GM21619 (cell line): ENCODE measurements at regions not wholly inside any gene's neighbourhood (a gene's known extent, or its start where the extent isn't known, plus 50 kb on each side); places are given as distances from the start of the nearest gene placed in this dataset.

Source experiments
- ATAC-seq: cut with Tn5 transposase; IDR thresholded peaks from one replicate; pipeline ENCODE4 v1.9.1; 2021; ENCODE audit not compliant: unreplicated experiment

- ATAC-seq = no peak
Observed at GRCh38 chr5:60206234-60206633, 312.7 kb upstream of the PDE4D start.

- no peak for ATAC-seq
Observed at GRCh38 chr5:60205071-60205470, 311.5 kb upstream of the PDE4D start.

GRCh38 chr5:60196385-60197113 is 303.0 kb upstream of the PDE4D start:
- ATAC-seq = no peak

DNA sequence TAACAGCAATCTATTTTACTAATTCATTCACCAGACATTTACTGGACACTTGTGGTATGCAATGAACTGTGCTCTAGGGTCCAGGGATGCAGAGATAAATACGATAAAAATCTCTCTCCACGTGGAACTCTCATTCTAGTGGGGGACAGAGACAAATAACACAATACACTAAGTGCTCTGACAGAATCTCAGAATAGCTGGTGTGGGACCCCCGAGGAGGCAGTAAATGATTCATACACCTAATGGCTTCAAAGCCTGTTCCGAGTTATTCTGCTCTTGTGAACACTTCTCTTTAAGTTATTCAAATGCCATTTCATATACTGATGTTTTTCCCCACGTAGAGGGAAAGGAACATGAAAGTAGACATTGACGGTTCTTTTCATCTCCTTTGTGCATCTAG is 302.0 kb upstream of the PDE4D start:
- ATAC-seq = no peak

DNA sequence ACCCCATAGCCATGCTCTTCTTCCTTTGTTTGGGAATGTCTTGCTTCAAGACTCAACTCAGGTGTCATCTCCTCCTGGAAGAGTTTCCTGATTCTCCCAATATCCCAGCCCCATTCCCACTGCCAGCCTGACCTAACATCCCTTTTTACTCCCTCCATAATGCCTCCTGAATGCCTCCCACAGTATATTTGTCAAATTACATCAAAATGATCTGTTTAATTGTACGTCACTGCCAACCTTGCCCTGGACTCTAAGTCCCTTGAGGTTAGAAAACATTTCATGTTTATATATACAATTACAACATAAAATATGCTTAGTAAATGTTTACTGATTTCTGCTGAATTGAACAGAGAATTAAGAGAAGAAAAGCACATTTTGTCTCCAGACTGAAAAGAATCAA is 301.6 kb upstream of the PDE4D start:
- no peak for ATAC-seq

DNA sequence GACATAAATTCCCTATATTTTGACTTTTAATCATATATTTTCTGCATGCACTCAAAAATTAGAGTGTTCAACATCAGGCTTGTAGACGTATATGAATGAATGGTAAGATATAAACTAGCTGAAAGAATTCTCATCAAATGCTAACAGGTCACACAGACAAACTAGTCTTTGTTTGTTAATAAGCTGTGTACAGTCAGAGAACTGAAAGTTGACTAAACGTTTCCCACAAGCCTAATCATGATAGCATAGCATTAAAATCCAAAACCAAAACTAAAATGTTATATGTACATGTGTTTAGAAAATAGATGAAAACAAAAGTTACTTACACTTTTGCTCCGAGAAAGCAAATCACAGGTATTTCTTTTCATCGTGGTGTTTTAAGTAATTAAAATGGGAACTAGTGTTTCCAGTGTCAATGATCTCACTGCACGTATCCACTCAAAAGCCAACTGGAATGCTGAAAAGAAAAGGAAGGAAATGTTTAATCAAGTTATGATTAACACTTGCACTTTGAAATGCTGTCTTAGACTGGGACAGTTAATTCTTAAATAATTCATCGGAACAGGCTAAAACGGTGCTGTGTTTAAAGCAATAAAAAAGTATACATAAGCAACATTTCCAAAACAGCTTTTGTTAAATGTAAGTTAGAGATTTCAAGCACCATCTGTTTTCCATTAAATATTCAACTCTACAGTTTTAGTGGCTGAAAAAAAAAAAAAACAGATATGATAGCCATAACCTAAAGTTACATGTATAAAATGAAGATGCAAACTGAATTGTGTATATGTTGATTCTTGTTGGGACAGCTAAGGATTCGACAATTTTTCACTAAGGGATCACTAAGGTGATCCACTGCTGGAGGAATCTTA is 291.9 kb upstream of the PDE4D start:
- no peak for ATAC-seq

DNA sequence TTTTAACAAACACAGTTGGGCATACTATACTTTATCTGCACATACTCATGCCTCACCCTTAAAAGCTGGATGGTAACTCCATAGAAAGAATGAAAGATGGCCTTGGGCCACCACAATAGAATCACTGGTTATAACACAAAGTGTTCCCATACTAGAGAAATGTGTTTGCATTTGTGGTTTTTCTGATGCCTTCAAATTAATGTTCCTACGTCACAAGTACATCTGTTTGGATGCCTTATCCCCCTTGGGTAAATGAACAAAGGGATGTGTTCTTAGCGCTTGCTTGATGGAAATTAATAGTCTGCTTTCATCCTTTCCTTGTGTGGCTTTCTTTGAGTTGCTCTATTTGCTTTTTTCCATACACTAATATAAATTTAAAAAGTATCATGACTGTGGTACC is 291.1 kb upstream of the PDE4D start:
- ATAC-seq = no peak

- ATAC-seq = peak; percentile 67
Observed at GRCh38 chr5:60183881-60184280, 290.4 kb upstream of the PDE4D start.

GRCh38 chr5:60178101-60178500 is 284.6 kb upstream of the PDE4D start:
- no peak for ATAC-seq

DNA sequence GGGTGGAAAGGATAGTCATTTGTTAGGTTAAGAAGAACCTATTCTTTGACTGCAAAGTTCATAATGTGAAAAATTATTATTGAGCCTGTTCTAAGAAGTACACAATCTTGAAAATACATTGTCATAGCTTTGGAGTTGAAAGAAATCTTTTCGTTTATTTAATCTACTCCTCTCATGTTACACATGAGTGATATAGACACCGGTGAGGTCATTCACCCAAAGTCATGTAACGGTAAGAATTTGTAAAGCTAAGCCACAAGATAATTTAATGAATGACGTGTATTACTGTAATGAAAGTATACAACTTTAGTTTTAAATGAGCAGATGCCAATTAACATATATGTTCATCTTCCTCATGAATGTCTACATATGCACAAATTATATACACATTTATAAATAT is 284.1 kb upstream of the PDE4D start:
- no peak for ATAC-seq

- ATAC-seq = no peak
Observed at GRCh38 chr5:60173667-60174066, 280.1 kb upstream of the PDE4D start.

DNA sequence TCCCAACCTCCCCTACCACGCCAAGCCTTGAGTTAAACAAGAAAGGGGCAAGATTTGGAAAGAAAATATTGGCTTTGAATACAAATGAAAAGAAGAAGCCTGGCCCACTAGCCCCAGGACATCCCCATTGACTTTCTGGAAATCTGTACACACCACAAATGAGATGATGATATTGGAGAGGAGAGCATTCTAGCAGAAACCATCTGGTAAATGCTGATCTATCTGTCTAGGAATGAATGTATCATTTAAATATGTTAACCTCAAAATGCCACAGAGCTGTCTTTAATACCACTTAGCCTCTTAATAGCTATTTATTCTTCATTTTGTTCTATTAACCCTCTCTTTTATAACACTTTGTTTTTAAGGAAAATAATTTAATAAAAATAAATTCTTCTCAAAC is 270.2 kb upstream of the PDE4D start:
- no peak for ATAC-seq

GRCh38 chr5:60162441-60162840 is 268.9 kb upstream of the PDE4D start:
- no peak for ATAC-seq

GRCh38 chr5:60161340-60161934 is 267.9 kb upstream of the PDE4D start:
- no peak for ATAC-seq

DNA sequence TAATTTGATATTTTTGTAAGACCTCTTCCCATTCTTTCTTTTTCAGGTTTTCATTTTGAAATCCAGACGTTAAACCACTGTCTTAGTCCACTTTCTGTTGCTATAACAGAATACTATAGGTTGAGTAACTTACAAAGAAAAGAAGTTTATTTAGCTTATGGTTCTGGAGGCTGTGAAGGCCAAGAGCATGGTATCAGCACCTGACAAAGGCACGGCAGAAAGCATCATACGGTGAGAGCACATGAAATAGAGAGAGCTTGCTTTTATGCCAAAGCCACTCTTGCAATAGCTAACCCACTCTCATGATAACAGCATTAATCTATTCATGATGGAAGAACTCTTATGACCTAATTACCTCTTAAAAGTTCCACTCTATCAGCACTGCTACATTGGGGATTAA is 255.6 kb upstream of the PDE4D start:
- no peak for ATAC-seq

DNA sequence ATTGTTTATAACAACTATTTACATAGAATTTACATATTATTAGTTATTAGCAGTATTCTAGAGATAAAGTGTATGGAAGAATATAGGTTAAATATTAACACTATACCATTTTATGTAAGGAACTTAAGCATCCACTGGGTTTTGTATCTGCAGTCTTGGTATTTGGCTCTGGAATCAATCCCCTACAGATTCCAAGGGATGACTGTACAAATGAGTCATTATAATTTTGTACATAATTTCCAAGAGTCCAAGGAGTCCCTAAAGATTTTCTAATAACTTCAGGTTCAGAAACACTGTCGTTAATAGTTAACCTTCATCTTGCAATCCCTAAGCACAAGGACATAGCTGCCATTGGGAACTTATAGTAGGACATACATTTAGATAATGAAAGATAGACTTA is 254.8 kb upstream of the PDE4D start:
- ATAC-seq = no peak

- no peak for ATAC-seq
Observed at GRCh38 chr5:60147791-60148190, 254.3 kb upstream of the PDE4D start.

GRCh38 chr5:60143942-60144549 is 250.5 kb upstream of the PDE4D start:
- no peak for ATAC-seq

DNA sequence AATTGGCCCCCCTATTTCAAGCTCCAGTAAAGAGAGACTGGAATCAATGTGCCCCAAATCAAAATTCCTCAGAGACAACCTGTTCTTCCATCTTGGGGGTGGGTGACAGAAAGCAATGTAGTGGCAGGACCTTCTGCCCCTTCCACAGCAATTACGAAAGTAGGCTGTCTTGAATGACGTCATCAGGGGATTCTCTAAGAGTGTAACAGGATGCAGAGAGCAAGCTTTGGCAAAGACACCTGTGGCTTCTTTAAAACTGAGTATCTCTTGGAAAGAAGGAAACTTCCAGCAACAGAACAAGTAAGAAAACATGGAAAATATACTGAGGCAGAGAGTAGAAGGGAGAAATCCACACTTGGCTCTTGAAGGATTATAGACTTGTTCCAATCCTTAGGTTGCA is 247.6 kb upstream of the PDE4D start:
- ATAC-seq = no peak

DNA sequence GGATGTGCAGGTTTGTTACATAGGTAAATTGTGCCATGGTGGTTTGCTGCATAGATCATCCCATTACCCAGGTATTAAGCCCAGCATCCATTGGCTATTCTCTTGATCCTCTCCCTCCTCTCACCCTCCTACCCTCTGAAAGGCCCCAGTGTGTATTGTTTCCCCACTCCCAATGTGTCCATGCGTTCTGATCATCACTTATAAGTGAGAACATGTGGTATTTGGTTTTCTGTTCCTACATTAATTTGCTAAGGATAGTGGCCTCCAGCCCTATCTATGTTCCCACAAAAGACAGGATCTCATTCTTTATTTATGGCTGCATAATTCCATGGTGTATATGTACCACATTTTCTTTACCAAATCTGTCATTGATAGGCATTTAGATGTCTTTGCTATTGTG is 243.3 kb upstream of the PDE4D start:
- no peak for ATAC-seq

DNA sequence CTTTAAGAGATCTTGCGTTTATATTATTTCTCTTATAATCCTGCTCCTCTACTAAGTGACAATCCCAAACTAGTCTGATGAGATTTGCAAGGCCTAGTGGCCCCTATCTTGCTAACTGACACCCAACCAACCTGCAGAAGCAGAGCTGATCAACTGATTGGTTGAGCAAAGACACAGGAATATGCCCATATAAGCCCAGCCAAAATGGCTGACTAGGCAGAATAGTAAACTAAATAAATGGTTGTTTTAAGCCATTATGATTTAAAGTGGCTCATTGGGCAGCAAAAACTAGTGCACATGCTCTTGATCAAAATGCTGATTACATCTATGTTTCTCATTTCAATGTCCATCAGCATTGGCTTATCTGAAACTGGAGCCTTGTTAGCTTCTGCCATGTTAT is 238.0 kb upstream of the PDE4D start:
- no peak for ATAC-seq

GRCh38 chr5:60125636-60126035 is 232.1 kb upstream of the PDE4D start:
- no peak for ATAC-seq
